Erythroblast (primary cell): ENCODE measurements at regions not wholly inside any gene's neighbourhood (a gene's known extent, or its start where the extent isn't known, plus 50 kb on each side); places are given as distances from the start of the nearest gene placed in this dataset.

ENCODE experiments used
- DNase-seq, 2 experiments: peaks; one replicate each; lab custom pipeline; 2025; lab: John Stamatoyannopoulos, UW
- GATA1 ChIP-seq: IDR thresholded peaks from 2 replicates; pipeline ENCODE4 v1.6.1; 2011; ENCODE audit warnings: low read depth, mild to moderate bottlenecking, control low read depth, low read length, moderate library complexity
- POLR2A ChIP-seq: IDR thresholded peaks from 2 replicates; pipeline ENCODE4 v1.6.1; 2011; ENCODE audit warnings: mild to moderate bottlenecking, low read length

DNA sequence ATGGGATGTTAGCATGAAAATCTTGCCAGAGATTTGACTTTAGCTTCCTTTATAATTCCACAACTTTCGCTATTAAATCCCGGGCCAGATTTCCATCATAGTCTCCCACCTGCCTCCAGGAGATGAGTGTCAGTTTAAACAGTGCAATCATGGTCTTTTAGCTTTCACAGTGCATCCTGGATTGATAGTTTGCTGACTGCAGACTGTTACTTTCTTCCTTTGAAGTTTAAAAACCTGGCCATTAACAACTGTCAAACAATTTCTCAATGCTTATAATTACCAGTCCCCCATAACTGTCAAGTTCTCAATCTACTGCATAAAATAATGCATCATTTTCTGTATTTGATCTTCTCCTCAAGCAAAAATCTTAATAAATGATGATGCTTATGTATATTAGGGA, 108.4 kb upstream of the FSTL5 start:
- TF ChIP-seq GATA1 (no peak), POLR2A (no peak)
- no peak for DNase-seq

DNA sequence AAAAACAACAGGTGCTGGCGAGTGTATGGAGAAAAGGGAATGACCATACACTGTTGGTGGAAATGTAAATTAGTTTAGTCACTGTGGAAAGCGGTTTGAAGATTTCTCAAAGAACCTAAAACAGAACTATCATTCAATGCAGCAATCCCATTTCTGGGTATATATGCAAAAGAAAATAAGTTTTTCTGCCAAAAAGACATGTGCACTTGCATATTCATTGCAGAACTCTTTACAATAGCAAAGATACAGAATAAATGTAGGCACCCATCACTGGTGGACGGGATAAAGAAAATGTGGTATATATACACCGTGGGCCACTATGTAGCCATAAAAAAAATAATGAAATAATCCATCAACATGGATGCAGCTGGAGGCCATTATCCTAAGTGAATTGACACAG, 105.1 kb upstream of the FSTL5 start:
- TF ChIP-seq POLR2A (no peak), GATA1 (no peak)
- DNase-seq: no peak

DNA sequence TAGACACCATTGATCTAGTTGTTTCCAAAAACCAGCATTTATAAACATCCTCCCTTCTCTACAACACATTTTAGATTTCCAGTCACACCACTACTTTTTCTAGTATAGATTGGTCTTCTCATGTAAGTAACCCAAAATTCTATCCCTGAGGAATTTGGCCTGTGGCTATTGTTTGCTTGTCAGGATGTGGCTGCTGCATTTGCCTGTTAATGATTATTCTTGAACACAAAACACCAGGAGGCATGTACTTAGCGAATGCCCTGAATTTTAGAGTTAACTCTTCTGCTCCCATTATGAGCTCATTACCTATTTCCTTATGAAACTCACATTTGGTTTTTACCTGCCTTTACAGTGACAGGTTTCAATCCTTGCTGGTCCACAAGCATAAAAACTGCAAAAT, 102.0 kb upstream of the FSTL5 start:
- no peak for DNase-seq
- no peak for TF ChIP-seq POLR2A
- no peak for TF ChIP-seq GATA1

DNA sequence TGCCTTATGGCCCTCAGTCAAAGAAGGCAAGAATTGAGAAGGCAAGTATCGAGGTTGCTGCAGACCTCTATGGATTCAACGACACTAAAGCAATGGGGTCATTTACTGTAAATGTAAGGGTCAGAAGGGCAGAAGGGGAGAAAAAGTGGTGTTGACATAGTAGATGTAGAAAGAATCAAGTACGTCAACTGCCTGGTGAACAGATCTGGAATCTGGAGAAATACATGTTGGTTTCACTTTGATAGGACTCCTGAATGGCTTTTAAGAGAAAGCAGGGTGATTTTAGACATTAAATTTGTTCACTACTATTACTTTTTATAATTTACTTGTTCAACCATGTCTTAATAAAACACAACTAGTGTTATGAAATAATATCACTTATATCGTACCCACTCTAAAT, 81.3 kb upstream of the FSTL5 start:
- no peak for DNase-seq
- TF ChIP-seq POLR2A (no peak), GATA1 (no peak)

DNA sequence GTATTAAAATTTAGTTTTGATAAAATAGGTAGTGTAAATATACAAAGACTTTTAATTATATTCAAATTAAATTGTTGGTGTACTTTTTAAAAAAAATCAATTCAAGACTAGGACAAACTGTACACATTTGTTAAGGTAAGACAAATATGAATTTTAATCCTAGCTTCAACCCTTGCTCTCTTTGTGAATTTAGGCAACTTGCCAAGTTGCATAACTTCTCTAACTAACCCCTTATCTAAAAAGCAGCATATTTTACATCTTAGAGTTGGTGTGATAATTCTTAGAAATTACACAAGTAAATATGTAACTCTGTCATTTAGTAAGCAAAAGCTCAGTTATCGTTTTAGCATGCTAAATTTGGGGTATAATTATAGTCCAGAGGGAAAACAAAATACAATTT, 78.1 kb upstream of the FSTL5 start:
- TF ChIP-seq GATA1 (no peak), POLR2A (no peak)
- no peak for DNase-seq

DNA sequence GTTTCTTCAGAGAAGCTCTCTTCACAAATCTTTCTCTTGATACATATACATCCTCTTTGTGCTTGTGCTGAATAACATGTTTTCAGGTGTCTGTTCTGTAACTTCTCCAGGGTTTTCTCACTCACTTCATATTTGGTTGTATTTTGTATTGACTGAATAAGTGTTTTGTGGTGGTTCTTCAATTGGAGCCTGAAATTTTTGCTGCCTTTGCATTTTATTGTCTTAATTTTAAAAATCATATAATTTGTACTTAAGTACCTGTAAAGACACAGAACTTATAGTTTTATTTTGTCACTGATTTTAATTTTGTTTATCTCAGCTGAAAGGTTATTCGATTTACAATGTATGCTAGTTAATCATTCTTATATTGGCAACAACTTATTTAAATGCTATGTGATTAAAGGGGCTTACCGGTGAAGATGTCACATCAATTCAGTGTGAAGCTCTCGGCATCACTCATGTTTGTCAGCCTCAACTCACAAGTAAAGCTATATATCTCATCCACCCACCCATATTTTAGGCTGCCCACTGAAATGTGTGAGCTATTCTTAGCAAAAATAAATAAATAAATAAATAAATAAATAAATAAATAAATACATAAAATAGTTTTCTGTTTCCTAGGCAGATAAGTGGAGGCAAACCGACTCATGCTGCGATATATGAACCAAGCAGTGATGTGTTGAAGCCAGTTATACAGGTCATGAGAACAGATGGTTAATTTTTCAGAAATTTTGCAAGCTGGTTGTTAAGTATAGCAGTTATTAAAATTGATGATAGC, 76.4 kb upstream of the FSTL5 start:
- TF ChIP-seq GATA1 (no peak), POLR2A (no peak)

DNA sequence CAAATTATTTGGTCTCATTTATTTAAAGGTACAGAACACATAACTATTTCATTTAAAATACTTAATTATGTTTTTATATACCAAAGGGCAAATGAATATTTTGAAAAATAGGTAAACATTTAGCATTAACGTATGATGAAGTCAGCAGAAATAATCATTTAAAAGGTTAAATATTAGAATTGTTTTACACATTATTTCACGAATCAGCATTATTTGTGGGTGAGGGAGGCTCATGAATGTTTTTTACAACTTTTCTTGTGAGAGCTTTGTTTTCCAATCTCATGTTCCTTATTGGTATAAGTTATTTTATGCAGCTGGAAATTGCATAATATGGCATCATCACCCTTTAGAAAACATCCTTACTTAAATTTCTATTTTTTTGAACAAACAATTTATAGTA, 73.9 kb upstream of the FSTL5 start:
- no peak for DNase-seq
- no peak for TF ChIP-seq POLR2A
- no peak for TF ChIP-seq GATA1

More for the DNA sequence above, 76.4 kb upstream of the FSTL5 start:
- DNase-seq: no peak

DNA sequence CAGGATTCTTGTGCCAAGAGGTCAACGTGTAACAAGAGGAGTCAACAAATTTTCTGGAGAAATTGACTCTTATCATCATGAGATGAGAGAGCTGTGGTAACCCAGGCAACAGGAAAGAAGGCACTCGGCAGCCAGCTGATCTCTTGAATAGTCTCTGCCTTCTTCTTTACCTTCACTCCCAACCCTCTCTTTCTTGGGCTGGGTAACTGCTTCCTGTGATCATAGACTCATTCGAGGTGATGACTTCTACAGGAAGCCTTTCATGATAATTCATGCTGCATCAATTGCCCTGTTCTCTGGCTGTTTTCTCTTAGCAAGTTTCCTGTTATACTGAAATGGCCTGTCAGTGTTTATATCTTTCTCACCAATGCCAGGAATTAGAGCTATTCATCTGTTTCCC, 70.8 kb upstream of the FSTL5 start:
- no peak for TF ChIP-seq POLR2A
- TF ChIP-seq GATA1: no peak
- no peak for DNase-seq

DNA sequence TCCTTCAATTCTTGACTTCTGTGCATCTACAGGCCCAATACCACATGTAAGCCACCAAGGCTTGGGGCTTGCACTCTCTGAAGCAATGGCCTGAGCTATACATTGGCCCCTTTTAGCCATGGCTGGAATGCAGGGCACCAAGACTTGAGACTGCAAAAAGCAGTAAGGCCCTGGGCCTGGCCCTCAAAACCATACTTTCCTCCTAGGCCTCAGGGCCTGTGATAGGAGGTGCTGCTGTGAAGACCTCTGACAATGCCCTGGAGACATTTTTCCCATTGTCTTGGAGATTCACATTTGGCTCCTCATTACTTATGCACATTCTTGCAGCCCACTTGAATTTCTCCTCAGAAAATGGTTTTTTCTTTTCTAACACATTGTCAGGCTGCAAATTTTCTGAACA, 68.5 kb upstream of the FSTL5 start:
- TF ChIP-seq POLR2A (no peak), GATA1 (no peak)
- no peak for DNase-seq

DNA sequence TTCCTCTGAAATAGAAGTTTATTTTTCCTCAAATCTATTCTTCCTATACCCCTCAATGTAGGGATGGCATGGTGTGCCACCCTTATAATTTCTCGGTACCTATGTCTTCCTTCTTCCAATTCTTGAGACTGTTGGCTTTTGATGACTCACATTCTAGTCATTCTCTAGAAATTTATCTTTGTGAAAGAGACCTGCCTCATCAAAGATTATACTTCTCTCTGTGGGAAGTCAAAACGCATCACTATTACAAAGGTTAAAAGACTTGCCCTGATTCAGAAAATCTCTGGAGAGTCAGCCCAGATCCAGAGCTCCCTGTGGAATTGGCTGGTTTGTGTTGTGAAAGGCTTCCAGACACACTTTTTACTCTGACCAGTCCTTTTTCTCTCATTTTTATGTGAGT, 65.9 kb upstream of the FSTL5 start:
- TF ChIP-seq GATA1 (no peak), POLR2A (no peak)
- DNase-seq: no peak

DNA sequence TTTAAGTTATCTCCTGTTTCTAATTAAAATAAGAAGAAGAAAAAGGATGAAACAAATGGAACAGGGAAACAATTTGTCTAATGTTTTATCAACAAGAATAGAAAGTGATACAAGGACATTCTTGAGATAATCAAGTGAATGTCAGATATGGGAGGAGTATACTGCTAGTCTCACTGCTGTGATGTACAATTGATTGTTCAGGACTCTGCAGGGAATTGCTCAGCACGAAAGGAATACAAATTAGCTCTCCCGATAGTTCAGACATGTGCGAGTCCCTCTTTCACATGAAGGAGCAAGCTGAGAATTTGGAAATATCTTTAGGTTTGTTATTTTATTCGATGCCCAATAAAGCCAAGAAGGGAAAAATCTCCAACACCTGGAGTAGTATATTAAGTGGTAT, 57.3 kb upstream of the FSTL5 start:
- TF ChIP-seq GATA1 (no peak), POLR2A (no peak)
- DNase-seq: no peak
